Stimulated activated CD4-positive, alpha-beta T cell treated with anti-CD3 and anti-CD28 coated beads, Interleukin-2, amount 100 ng/mL, for 48 hours (primary cell): ENCODE measurements at regions not wholly inside any gene's neighbourhood (a gene's known extent, or its start where the extent isn't known, plus 50 kb on each side); places are given as distances from the start of the nearest gene placed in this dataset.
"Not testable (repeated sequence)": the region's sequence is repeated elsewhere in the genome, so short reads cannot be mapped to it uniquely, and the experiment has no call there.

Experiments used
- DNase-seq, 2 donors: peaks; one replicate each; pipeline ENCODE4 v3.0.0-alpha.2; 2020

DNA sequence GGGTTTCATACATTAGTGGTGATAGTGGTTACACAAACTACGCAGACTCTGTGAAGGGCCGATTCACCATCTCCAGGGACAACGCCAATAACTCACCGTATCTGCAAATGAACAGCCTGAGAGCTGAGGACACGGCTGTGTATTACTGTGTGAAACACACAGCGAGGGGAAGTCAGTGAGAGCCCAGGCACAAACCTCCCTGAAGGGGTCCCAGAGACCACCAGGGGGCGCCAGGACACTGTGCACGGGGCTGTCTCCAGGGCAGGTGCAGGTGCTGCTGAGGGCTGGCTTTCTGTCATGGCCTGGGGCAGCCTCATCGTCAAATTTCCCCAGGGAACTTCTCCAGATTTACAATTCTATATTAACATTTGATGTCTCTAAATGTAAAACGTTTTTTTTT is 184.6 kb upstream of the TP53TG3C start:
- peak; percentile 30 to 52 for DNase-seq

- DNase-seq = not testable (repeated sequence)
Measured at GRCh38 chr16:33027121-33027520, 166.9 kb upstream of the TP53TG3C start.

- DNase-seq = not testable (repeated sequence)
Measured at GRCh38 chr16:33027941-33028340, 166.1 kb upstream of the TP53TG3C start.

DNA sequence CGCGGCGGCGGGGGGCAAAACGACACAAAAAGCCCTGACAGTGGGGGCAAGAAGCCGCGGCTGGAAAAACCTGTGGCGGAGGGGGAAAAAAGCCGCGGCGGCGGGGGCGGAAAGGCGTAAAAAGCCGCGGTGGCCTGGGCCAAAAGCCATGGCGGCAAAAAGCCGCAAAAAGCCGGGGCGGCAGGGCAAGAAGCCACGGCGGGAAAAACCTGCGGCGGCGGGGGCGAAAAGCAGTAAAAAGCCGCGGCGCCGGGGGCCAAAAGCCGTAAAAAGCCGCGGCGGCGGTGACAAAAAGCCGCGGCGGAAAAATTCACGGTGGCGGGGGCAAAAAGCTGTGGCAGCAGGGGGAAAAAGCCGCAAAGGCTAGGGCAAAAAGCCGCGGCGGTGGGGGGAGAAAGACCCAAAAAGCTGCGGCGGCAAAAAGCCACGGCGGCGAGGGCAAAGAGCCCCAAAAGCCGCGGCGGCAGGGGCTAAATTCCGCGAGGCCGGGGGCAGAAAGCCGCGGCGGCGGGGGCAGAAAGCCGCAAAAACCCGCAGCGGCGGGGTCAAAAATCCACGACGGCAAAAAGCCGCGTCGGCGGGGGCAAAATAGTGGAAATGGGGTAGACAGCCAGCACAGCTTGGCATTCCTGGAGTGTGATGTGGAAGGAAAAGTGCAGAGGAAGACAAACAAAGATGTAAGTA is 165.2 kb upstream of the TP53TG3C start:
- not testable (repeated sequence) for DNase-seq

GRCh38 chr16:33048849-33049248 is 145.2 kb upstream of the TP53TG3C start:
- DNase-seq = not testable (repeated sequence)

GRCh38 chr16:33059206-33059605 is 134.8 kb upstream of the TP53TG3C start:
- no peak for DNase-seq

GRCh38 chr16:33059654-33060421 is 134.2 kb upstream of the TP53TG3C start:
- not testable (repeated sequence) for DNase-seq

DNA sequence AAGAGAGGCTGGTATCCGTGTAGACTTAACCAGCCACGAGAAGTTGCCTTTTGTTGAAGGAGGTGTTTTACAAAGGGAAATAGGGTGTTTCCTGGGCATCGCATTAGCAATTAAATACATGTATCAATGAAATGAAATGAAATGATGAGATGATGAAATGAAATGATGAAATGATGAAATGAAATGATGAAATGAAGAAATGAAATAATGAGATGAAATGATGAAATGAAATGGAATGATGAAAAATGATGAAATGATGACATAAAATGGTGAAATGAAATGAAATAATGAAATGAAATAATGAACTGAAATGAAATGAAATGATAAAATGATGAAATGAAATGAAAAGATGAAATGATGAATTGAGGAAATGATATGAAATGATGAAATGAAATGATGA is 131.3 kb upstream of the TP53TG3C start:
- DNase-seq = not testable (repeated sequence)

- DNase-seq = not testable (repeated sequence)
Measured at GRCh38 chr16:33063365-33064170, 130.5 kb upstream of the TP53TG3C start.

GRCh38 chr16:33064454-33065073 is 129.5 kb upstream of the TP53TG3C start:
- not testable (repeated sequence) for DNase-seq
